ENCODE measurements at regions not wholly inside any gene's neighbourhood (a gene's known extent, or its start where the extent isn't known, plus 50 kb on each side); places are given as distances from the start of the nearest gene placed in this dataset.
"Not testable (repeated sequence)": the region's sequence is repeated elsewhere in the genome, so short reads cannot be mapped to it uniquely, and the experiment has no call there.

GRCh38 chr1:213790565-213790964 is 197.2 kb upstream of the PROX1 start:
- no peaks in the 10 kb centered on the region for H4K20me1 ChIP-seq (ENCODE audit: insufficient read depth, low read length)
- no peak overlapping the region for H3K27ac ChIP-seq (ENCODE audit: low read depth, low read length, poor library complexity, severe bottlenecking)
- no peaks in the 10 kb centered on the region for H3K9me3 ChIP-seq (ENCODE audit: low read length)
- DNase-seq (ENCODE audit: low spot score), result no peak
- no peak overlapping the region for H3K4me3 ChIP-seq (ENCODE audit: low read depth, low read length, poor library complexity, severe bottlenecking)
- H3K36me3 ChIP-seq (ENCODE audit: insufficient read depth, low read length), result no peaks in the 10 kb centered on the region
- TF ChIP-seq CTCF (conservative IDR thresholded peaks at IDR 0.05; ENCODE audit: low read length) (no peak), EZH2phosphoT487 (IDR thresholded peaks at IDR 0.05; ENCODE audit: borderline replicate concordance, low read depth, low read length) (no peak)
- H3K9me2 ChIP-seq (ENCODE audit: insufficient read depth, low read length), result no peaks in the 10 kb centered on the region
- H2AFZ ChIP-seq (ENCODE audit: low read length), result no peak overlapping the region
- no peaks in the 10 kb centered on the region for H3K4me1 ChIP-seq (ENCODE audit: insufficient read depth, low read length, poor library complexity, severe bottlenecking)
- no TSS peak for BruUV-seq (replicated peaks)
- H3K79me2 ChIP-seq (ENCODE audit: insufficient read depth, low read depth, low read length), result no peaks in the 10 kb centered on the region
- ChIA-PET POLR2A (interaction anchor here (0.6 kb wide), 1 partner anchor 1860 kb away, joined by 5 read pairs; no protein-coding TSS in a partner anchor), CTCF (ENCODE audit: unreplicated experiment) (interaction anchor here (0.5 to 0.6 kb wide), 3 partner anchors 10 to 730 kb away, joined by 3 to 4 read pairs (median 3); no protein-coding TSS in a partner anchor)
- intact Hi-C loops (cut with micrococcal nuclease; ENCODE audit: unreplicated experiment), result no loop called here
- no peak overlapping the region for H3K4me2 ChIP-seq (ENCODE audit: low read length)

- Histone ChIP-seq H4K20me1 (ENCODE audit: insufficient read depth, low read length) (no peaks in the 10 kb centered on the region), H2AFZ (ENCODE audit: low read length) (no peak overlapping the region), H3K4me1 (ENCODE audit: insufficient read depth, low read length, poor library complexity, severe bottlenecking) (no peaks in the 10 kb centered on the region), H3K4me2 (ENCODE audit: low read length) (no peak overlapping the region), H3K36me3 (ENCODE audit: insufficient read depth, low read length) (no peaks in the 10 kb centered on the region), H3K9me3 (ENCODE audit: low read length) (no peaks in the 10 kb centered on the region), H3K27ac (ENCODE audit: low read depth, low read length, poor library complexity, severe bottlenecking) (no peak overlapping the region), H3K9me2 (ENCODE audit: insufficient read depth, low read length) (no peaks in the 10 kb centered on the region), H3K4me3 (ENCODE audit: low read depth, low read length, poor library complexity, severe bottlenecking) (no peak overlapping the region), H3K79me2 (ENCODE audit: insufficient read depth, low read depth, low read length) (no peaks in the 10 kb centered on the region)
- intact Hi-C loops (cut with micrococcal nuclease; ENCODE audit: unreplicated experiment), result no loop called here
- DNase-seq (ENCODE audit: low spot score), result no peak
- TF ChIP-seq EZH2phosphoT487 (IDR thresholded peaks at IDR 0.05; ENCODE audit: borderline replicate concordance, low read depth, low read length) (no peak), CTCF (conservative IDR thresholded peaks at IDR 0.05; ENCODE audit: low read length) (no peak)
- ChIA-PET POLR2A (no interaction called here), CTCF (ENCODE audit: unreplicated experiment) (no interaction called here)
- no TSS peak for BruUV-seq (replicated peaks)
Observed at GRCh38 chr1:213793482-213794067, 194.2 kb upstream of the PROX1 start.

GRCh38 chr1:213796525-213796924 is 191.2 kb upstream of the PROX1 start:
- ChIA-PET POLR2A (no interaction called here), CTCF (ENCODE audit: unreplicated experiment) (interaction anchor here (0.6 kb wide), 1 partner anchor 9 kb away, joined by 5 read pairs; no protein-coding TSS in a partner anchor)

GRCh38 chr1:213808288-213808687 is 179.5 kb upstream of the PROX1 start:
- H3K36me3 ChIP-seq (ENCODE audit: insufficient read depth, low read length); DNase-seq (ENCODE audit: low spot score); H3K9me2 ChIP-seq (ENCODE audit: insufficient read depth, low read length); H3K4me2 ChIP-seq (ENCODE audit: low read length); H2AFZ ChIP-seq (ENCODE audit: low read length); intact Hi-C loops (cut with micrococcal nuclease; ENCODE audit: unreplicated experiment); H3K79me2 ChIP-seq (ENCODE audit: insufficient read depth, low read depth, low read length); POLR2A ChIA-PET; BruUV-seq (replicated peaks); H3K4me1 ChIP-seq (ENCODE audit: insufficient read depth, low read length, poor library complexity, severe bottlenecking); H3K9me3 ChIP-seq (ENCODE audit: low read length); CTCF ChIA-PET (ENCODE audit: unreplicated experiment); H4K20me1 ChIP-seq (ENCODE audit: insufficient read depth, low read length); H3K27ac ChIP-seq (ENCODE audit: low read depth, low read length, poor library complexity, severe bottlenecking); H3K4me3 ChIP-seq (ENCODE audit: low read depth, low read length, poor library complexity, severe bottlenecking): not testable (repeated sequence)

More at GRCh38 chr1:213796525-213796924, 191.2 kb upstream of the PROX1 start:
- intact Hi-C loops (cut with micrococcal nuclease; ENCODE audit: unreplicated experiment), result no loop called here
- H3K4me1 ChIP-seq (ENCODE audit: insufficient read depth, low read length, poor library complexity, severe bottlenecking), result no peaks in the 10 kb centered on the region
- BruUV-seq (replicated peaks), result no TSS peak
- no peaks in the 10 kb centered on the region for H3K9me3 ChIP-seq (ENCODE audit: low read length)
- no peak overlapping the region for H3K4me3 ChIP-seq (ENCODE audit: low read depth, low read length, poor library complexity, severe bottlenecking)
- H3K27ac ChIP-seq (ENCODE audit: low read depth, low read length, poor library complexity, severe bottlenecking), result no peak overlapping the region
- no peak overlapping the region for H3K4me2 ChIP-seq (ENCODE audit: low read length)
- H3K79me2 ChIP-seq (ENCODE audit: insufficient read depth, low read depth, low read length), result no peaks in the 10 kb centered on the region
- no peaks in the 10 kb centered on the region for H4K20me1 ChIP-seq (ENCODE audit: insufficient read depth, low read length)
- H3K9me2 ChIP-seq (ENCODE audit: insufficient read depth, low read length), result no peaks in the 10 kb centered on the region
- no peak overlapping the region for H2AFZ ChIP-seq (ENCODE audit: low read length)
- DNase-seq (ENCODE audit: low spot score), result no peak
- TF ChIP-seq EZH2phosphoT487 (IDR thresholded peaks at IDR 0.05; ENCODE audit: borderline replicate concordance, low read depth, low read length) (no peak), CTCF (conservative IDR thresholded peaks at IDR 0.05; ENCODE audit: low read length) (no peak)
- H3K36me3 ChIP-seq (ENCODE audit: insufficient read depth, low read length), result no peaks in the 10 kb centered on the region
